ENCODE measurements at regions not wholly inside any gene's neighbourhood (a gene's known extent, or its start where the extent isn't known, plus 50 kb on each side); places are given as distances from the start of the nearest gene placed in this dataset.
"Not testable (repeated sequence)": the region's sequence is repeated elsewhere in the genome, so short reads cannot be mapped to it uniquely, and the experiment has no call there.

GRCh38 chr6:142645663-142646062, 299.3 kb downstream of the HIVEP2 start:
- no peak for TF ChIP-seq CTCF (IDR thresholded peaks at IDR 0.05; ENCODE audit: borderline replicate concordance)
- H3K4me1 ChIP-seq = no peaks in the 10 kb centered on the region
- no peak overlapping the region for H3K4me3 ChIP-seq
- no peaks in the 10 kb centered on the region for H3K36me3 ChIP-seq
- no peaks in the 10 kb centered on the region for H3K9me3 ChIP-seq (replicated peaks)
- no peak for DNase-seq
- no peak overlapping the region for H3K27ac ChIP-seq (replicated peaks)
- H3K27me3 ChIP-seq (ENCODE audit: low read depth) = peaks cover 48% of the 10 kb centered on the region
- intact Hi-C loops (cut with micrococcal nuclease) = no loop called here

GRCh38 chr6:142647449-142648035, 297.4 kb downstream of the HIVEP2 start:
- H3K27me3 ChIP-seq (ENCODE audit: low read depth) = peaks cover 60% of the 10 kb centered on the region
- no peak overlapping the region for H3K4me3 ChIP-seq
- intact Hi-C loops (cut with micrococcal nuclease) = no loop called here
- no peak for DNase-seq
- no peak for TF ChIP-seq CTCF (IDR thresholded peaks at IDR 0.05; ENCODE audit: borderline replicate concordance)
- no peaks in the 10 kb centered on the region for H3K36me3 ChIP-seq
- no peak overlapping the region for H3K27ac ChIP-seq (replicated peaks)
- no peaks in the 10 kb centered on the region for H3K9me3 ChIP-seq (replicated peaks)
- no peaks in the 10 kb centered on the region for H3K4me1 ChIP-seq

GRCh38 chr6:142648036-142648451, 296.9 kb downstream of the HIVEP2 start:
- intact Hi-C loops (cut with micrococcal nuclease) = no loop called here
- no peak for TF ChIP-seq CTCF (IDR thresholded peaks at IDR 0.05; ENCODE audit: borderline replicate concordance)
- H3K4me3 ChIP-seq = no peak overlapping the region
- peaks cover 60% of the 10 kb centered on the region for H3K27me3 ChIP-seq (ENCODE audit: low read depth)
- H3K36me3 ChIP-seq = no peaks in the 10 kb centered on the region
- no peak overlapping the region for H3K27ac ChIP-seq (replicated peaks)
- no peaks in the 10 kb centered on the region for H3K9me3 ChIP-seq (replicated peaks)
- no peak for DNase-seq
- H3K4me1 ChIP-seq = no peaks in the 10 kb centered on the region

- no peak for TF ChIP-seq CTCF (IDR thresholded peaks at IDR 0.05; ENCODE audit: borderline replicate concordance)
- no peaks in the 10 kb centered on the region for H3K4me1 ChIP-seq
- no peak for DNase-seq
- no peak overlapping the region for H3K27ac ChIP-seq (replicated peaks)
- peaks cover 60% of the 10 kb centered on the region for H3K27me3 ChIP-seq (ENCODE audit: low read depth)
- no peak overlapping the region for H3K4me3 ChIP-seq
- no peaks in the 10 kb centered on the region for H3K36me3 ChIP-seq
- intact Hi-C loops (cut with micrococcal nuclease) = no loop called here
- H3K9me3 ChIP-seq (replicated peaks) = no peaks in the 10 kb centered on the region
Observed at GRCh38 chr6:142648526-142648925, 296.4 kb downstream of the HIVEP2 start.

GRCh38 chr6:142649438-142650234, 295.3 kb downstream of the HIVEP2 start:
- intact Hi-C loops (cut with micrococcal nuclease); H3K4me3 ChIP-seq; H3K4me1 ChIP-seq; H3K9me3 ChIP-seq (replicated peaks); H3K27ac ChIP-seq (replicated peaks); H3K36me3 ChIP-seq; DNase-seq: not testable (repeated sequence)
- peaks cover 60% of the 10 kb centered on the region for H3K27me3 ChIP-seq (ENCODE audit: low read depth)

GRCh38 chr6:142651384-142651783, 293.6 kb downstream of the HIVEP2 start:
- intact Hi-C loops (cut with micrococcal nuclease) = no loop called here
- H3K27me3 ChIP-seq (ENCODE audit: low read depth) = peaks cover 52% of the 10 kb centered on the region
- H3K4me1 ChIP-seq = no peaks in the 10 kb centered on the region
- no peaks in the 10 kb centered on the region for H3K9me3 ChIP-seq (replicated peaks)
- H3K4me3 ChIP-seq = no peak overlapping the region
- no peak for DNase-seq
- TF ChIP-seq CTCF (IDR thresholded peaks at IDR 0.05; ENCODE audit: borderline replicate concordance) = no peak
- no peak overlapping the region for H3K27ac ChIP-seq (replicated peaks)
- no peaks in the 10 kb centered on the region for H3K36me3 ChIP-seq

Data from left ventricle myocardium inferior (tissue), 1 donor.